ENCODE measurements at regions not wholly inside any gene's neighbourhood (a gene's known extent, or its start where the extent isn't known, plus 50 kb on each side); places are given as distances from the start of the nearest gene placed in this dataset.

GRCh38 chr13:81917810-81918209 is 1576.9 kb upstream of the SPRY2 start:
- TF ChIP-seq, protein P1, sequence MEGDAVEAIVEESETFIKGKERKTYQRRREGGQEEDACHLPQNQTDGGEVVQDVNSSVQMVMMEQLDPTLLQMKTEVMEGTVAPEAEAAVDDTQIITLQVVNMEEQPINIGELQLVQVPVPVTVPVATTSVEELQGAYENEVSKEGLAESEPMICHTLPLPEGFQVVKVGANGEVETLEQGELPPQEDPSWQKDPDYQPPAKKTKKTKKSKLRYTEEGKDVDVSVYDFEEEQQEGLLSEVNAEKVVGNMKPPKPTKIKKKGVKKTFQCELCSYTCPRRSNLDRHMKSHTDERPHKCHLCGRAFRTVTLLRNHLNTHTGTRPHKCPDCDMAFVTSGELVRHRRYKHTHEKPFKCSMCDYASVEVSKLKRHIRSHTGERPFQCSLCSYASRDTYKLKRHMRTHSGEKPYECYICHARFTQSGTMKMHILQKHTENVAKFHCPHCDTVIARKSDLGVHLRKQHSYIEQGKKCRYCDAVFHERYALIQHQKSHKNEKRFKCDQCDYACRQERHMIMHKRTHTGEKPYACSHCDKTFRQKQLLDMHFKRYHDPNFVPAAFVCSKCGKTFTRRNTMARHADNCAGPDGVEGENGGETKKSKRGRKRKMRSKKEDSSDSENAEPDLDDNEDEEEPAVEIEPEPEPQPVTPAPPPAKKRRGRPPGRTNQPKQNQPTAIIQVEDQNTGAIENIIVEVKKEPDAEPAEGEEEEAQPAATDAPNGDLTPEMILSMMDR (IDR thresholded peaks at IDR 0.05), result no peak
- no peak for TF ChIP-seq POLR2A (IDR thresholded peaks at IDR 0.05)
